ENCODE measurements at regions not wholly inside any gene's neighbourhood (a gene's known extent, or its start where the extent isn't known, plus 50 kb on each side); places are given as distances from the start of the nearest gene placed in this dataset.

GRCh38 chr2:12884713-12885282 is 168.1 kb downstream of the TRIB2 start:
- no peaks in the 10 kb centered on the region for H3K79me2 ChIP-seq (ENCODE audit: control insufficient read depth, insufficient read depth, low read length)
- H3K4me1 ChIP-seq (replicated peaks in 1 of 2; ENCODE audit: control insufficient read depth in 2 of 2, insufficient read depth in 2 of 2, low read length in 2 of 2), result peaks cover 0 to 15% of the 10 kb centered on the region in 2 experiments; a peak in 3 of 5 replicates
- WGBS (ENCODE audit: insufficient coverage, low coverage, missing lambda C conversion rate), result 10% methylated on average over 7 of the region's 7 CpGs
- FAIRE-seq, result peak; percentile 66
- no peak overlapping the region for H3K4me2 ChIP-seq (ENCODE audit: insufficient read depth, low read length)
- no peak; the same call in 2 of the 3 replicates for ATAC-seq
- H3K36me3 ChIP-seq (ENCODE audit: control insufficient read depth, insufficient read depth, low read length), result no peaks in the 10 kb centered on the region
- intact Hi-C loops (cut with micrococcal nuclease) (no loop called here), in situ Hi-C loops (cut with MboI) (no loop called here)
- no peaks in the 10 kb centered on the region for H3K9me1 ChIP-seq (ENCODE audit: control insufficient read depth, insufficient read depth, low read length)
- no peaks in the 10 kb centered on the region for H4K20me1 ChIP-seq (replicated peaks; ENCODE audit: control insufficient read depth, insufficient read depth, low read length)
- ChIA-PET POLR2A (interaction anchor here (0.7 kb wide), 1 partner anchor 116 kb away, joined by 3 read pairs; no protein-coding TSS in a partner anchor), CTCF (ENCODE audit: low intra/inter-chr PET ratio) (no interaction called here)
- H3K9me3 ChIP-seq (replicated peaks; ENCODE audit: control insufficient read depth, insufficient read depth, low read depth, low read length), result no peaks in the 10 kb centered on the region
- no peaks in the 10 kb centered on the region for H3K27me3 ChIP-seq (ENCODE audit: control insufficient read depth in 2 of 2, insufficient read depth in 2 of 2, low read length in 2 of 2)
- H2AFZ ChIP-seq (ENCODE audit: low read depth, low read length), result peak overlapping the region; percentile 79
- H3K9ac ChIP-seq (ENCODE audit: insufficient read depth in 1 of 2, low read depth in 2 of 2, low read length in 2 of 2), result no peak overlapping the region
- no peak overlapping the region for H3K27ac ChIP-seq (ENCODE audit: extremely low read depth, low read depth, low read length)
- DNase-seq (ENCODE audit: extremely low read depth in 1 of 4, low spot score in 3 of 4), result peak in 2 of 4 experiments; percentile 8 to 37
- no peak overlapping the region for H3K4me3 ChIP-seq
- BruUV-seq (replicated peaks), result no TSS peak
- TF ChIP-seq NRF1 (conservative IDR thresholded peaks at IDR 0.05 in 1 of 2, IDR thresholded peaks at IDR 0.05 in 1 of 2), result no peak
- TF ChIP-seq DACH1 (IDR thresholded peaks at IDR 0.05; ENCODE audit: partially characterized antibody), result no peak
- TF ChIP-seq RHOXF2B (CRISPR knock-in tag; conservative IDR thresholded peaks at IDR 0.05), result no peak
- no peak for TF ChIP-seq NFIX (CRISPR knock-in tag; IDR thresholded peaks at IDR 0.05; ENCODE audit: low read depth)
- peak; percentile 79 for TF ChIP-seq MEF2A (IDR thresholded peaks at IDR 0.05; ENCODE audit: control insufficient read depth, low read depth, low read length)
- no peak for TF ChIP-seq NKRF (IDR thresholded peaks at IDR 0.05; ENCODE audit: borderline replicate concordance)
- TF ChIP-seq TGIF2 (CRISPR knock-in tag; IDR thresholded peaks at IDR 0.05), result no peak
- TF ChIP-seq SP2 (IDR thresholded peaks at IDR 0.05; ENCODE audit: extremely low read depth, low read depth, low read length, poor library complexity, severe bottlenecking), result no peak
- TF ChIP-seq CCNT2 (IDR thresholded peaks at IDR 0.05; ENCODE audit: borderline replicate concordance, extremely low read depth, insufficient read length, low read depth, low read length), result no peak
- TF ChIP-seq CCAR2 (IDR thresholded peaks at IDR 0.05; ENCODE audit: low read depth, low read length), result no peak
- TF ChIP-seq FOXM1 (IDR thresholded peaks at IDR 0.05; ENCODE audit: low read depth), result no peak
- TF ChIP-seq FOXM1 (CRISPR knock-in tag; IDR thresholded peaks at IDR 0.05; ENCODE audit: low read depth), result no peak
- TF ChIP-seq AFF4 (CRISPR knock-in tag; IDR thresholded peaks at IDR 0.05), result no peak
- TF ChIP-seq ZKSCAN1 (IDR thresholded peaks at IDR 0.05; ENCODE audit: low read depth, low read length), result no peak
- no peak for TF ChIP-seq HMG20B (CRISPR knock-in tag; IDR thresholded peaks at IDR 0.05)
- peak; percentile 75 for TF ChIP-seq FOSL1 (tag; conservative IDR thresholded peaks at IDR 0.05)
- TF ChIP-seq TSC22D4 (tag; IDR thresholded peaks at IDR 0.05), result no peak
